Vagina (tissue), 2 donors: ENCODE measurements at regions not wholly inside any gene's neighbourhood (a gene's known extent, or its start where the extent isn't known, plus 50 kb on each side); places are given as distances from the start of the nearest gene placed in this dataset.
A peak's percentile ranks its signal among the peaks of the same experiment; 100 is the strongest.

Experiments used
- DNase-seq, 2 donors: peaks; one replicate each; pipeline ENCODE4 v3.0.0-alpha.2; 2017; ENCODE audit errors: extremely low spot score in 2 of 2
- H3K27ac ChIP-seq: fragments of 200-600 bp; sonication (generic); one replicate; pipeline ENCODE4 v1.5.1; 2019
- H3K27me3 ChIP-seq: fragments of 200-600 bp; sonication (generic); one replicate; pipeline ENCODE4 v1.5.1; 2019
- H3K36me3 ChIP-seq, 2 donors: fragments of 200-600 bp; sonication (generic); one replicate each; pipeline ENCODE4 v1.5.1; 2017 to 2019
- H3K4me1 ChIP-seq: fragments of 200-600 bp; sonication (generic); one replicate; pipeline ENCODE4 v1.5.1; 2019
- H3K4me3 ChIP-seq, 2 donors: fragments of 200-600 bp; sonication (generic); 1 replicate in 1 of 2; 2 replicates in 1 of 2; pipeline ENCODE4 v1.5.1; 2016 to 2019
- H3K9me3 ChIP-seq: fragments of 200-600 bp; sonication (generic); one replicate; pipeline ENCODE4 v1.5.1; 2019
- POLR2A ChIP-seq, 2 donors: fragments of 450-650 bp; IDR thresholded peaks; one replicate each; pipeline ENCODE4 v1.6.1; 2017; ENCODE audit warnings: antibody characterized with exemption in 2 of 2, mild to moderate bottlenecking in 2 of 2, moderate library complexity in 2 of 2
- POLR2AphosphoS5 ChIP-seq, 2 donors: sonication (generic); formaldehyde crosslinking; IDR thresholded peaks; one replicate each; pipeline ENCODE4 v1.9.0; 2017; ENCODE audit warnings: antibody characterized with exemption in 2 of 2, mild to moderate bottlenecking in 2 of 2, low read depth in 1 of 2; ENCODE audit not compliant: insufficient read depth in 1 of 2
- intact Hi-C: fragments of 100-400 bp; cut with DNase I; formaldehyde crosslinking; loops from one replicate; pipeline ENCODE4 v1.15.1; 2023
- TF ChIP-seq, protein P1 (sequence below), 3 experiments: fragments of 450-650 bp in 2 of 3; fragments of 200-600 bp in 1 of 3; sonication (generic) in 1 of 3; IDR thresholded peaks; one replicate each; pipeline ENCODE4 v1.5.1; 2017 to 2019; ENCODE audit warnings: antibody characterized with exemption in 3 of 3, mild to moderate bottlenecking in 2 of 3, moderate library complexity in 2 of 3

DNA sequence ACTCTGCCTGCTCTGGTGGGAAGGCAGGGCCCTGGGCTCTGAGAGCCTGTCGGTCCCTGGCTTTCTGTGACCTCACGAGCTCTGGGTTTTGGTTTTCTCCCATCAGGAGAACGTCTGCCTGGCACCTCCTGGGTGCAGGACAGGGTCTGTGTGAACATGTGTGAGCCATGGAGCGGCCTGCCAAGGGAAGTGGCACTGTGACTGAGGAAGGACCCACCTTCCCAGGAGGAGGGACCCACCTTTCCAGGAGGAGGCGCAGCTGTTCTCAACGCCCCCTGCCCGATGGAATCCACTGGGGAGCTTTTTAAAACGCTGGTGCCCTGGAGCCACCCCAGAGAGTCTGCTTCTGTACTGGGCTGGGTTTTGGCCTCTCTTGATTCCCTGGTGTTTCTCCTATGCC, 168.7 kb downstream of the GLI2 start:
- no peaks in the 10 kb centered on the region for H3K36me3 ChIP-seq
- H3K27ac ChIP-seq, result peak overlapping the region; percentile 59
- TF ChIP-seq POLR2AphosphoS5 (IDR thresholded peaks at IDR 0.05; ENCODE audit: insufficient read depth in 1 of 2, low read depth in 1 of 2) (no peak), POLR2A (IDR thresholded peaks at IDR 0.05) (no peak)
- TF ChIP-seq, protein P1, sequence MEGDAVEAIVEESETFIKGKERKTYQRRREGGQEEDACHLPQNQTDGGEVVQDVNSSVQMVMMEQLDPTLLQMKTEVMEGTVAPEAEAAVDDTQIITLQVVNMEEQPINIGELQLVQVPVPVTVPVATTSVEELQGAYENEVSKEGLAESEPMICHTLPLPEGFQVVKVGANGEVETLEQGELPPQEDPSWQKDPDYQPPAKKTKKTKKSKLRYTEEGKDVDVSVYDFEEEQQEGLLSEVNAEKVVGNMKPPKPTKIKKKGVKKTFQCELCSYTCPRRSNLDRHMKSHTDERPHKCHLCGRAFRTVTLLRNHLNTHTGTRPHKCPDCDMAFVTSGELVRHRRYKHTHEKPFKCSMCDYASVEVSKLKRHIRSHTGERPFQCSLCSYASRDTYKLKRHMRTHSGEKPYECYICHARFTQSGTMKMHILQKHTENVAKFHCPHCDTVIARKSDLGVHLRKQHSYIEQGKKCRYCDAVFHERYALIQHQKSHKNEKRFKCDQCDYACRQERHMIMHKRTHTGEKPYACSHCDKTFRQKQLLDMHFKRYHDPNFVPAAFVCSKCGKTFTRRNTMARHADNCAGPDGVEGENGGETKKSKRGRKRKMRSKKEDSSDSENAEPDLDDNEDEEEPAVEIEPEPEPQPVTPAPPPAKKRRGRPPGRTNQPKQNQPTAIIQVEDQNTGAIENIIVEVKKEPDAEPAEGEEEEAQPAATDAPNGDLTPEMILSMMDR (IDR thresholded peaks at IDR 0.05), result no peak
- intact Hi-C loops, result no loop called here
- no peaks in the 10 kb centered on the region for H3K9me3 ChIP-seq
- peaks cover 17% of the 10 kb centered on the region for H3K4me1 ChIP-seq
- DNase-seq, result no peak
- no peak overlapping the region for H3K4me3 ChIP-seq
- no peaks in the 10 kb centered on the region for H3K27me3 ChIP-seq

- H3K36me3 ChIP-seq, result no peaks in the 10 kb centered on the region
- DNase-seq, result no peak
- no peak overlapping the region for H3K4me3 ChIP-seq
- H3K9me3 ChIP-seq, result no peaks in the 10 kb centered on the region
- TF ChIP-seq POLR2A (IDR thresholded peaks at IDR 0.05) (no peak), POLR2AphosphoS5 (IDR thresholded peaks at IDR 0.05; ENCODE audit: insufficient read depth in 1 of 2, low read depth in 1 of 2) (no peak)
- TF ChIP-seq, protein P1 (IDR thresholded peaks at IDR 0.05), result no peak
- no peaks in the 10 kb centered on the region for H3K27me3 ChIP-seq
- H3K27ac ChIP-seq, result peak overlapping the region; percentile 61
- intact Hi-C loops, result no loop called here
- H3K4me1 ChIP-seq, result peaks cover 17% of the 10 kb centered on the region
These were observed 169.2 kb downstream of the GLI2 start for GRCh38 chr2:120904830-120905234.

GRCh38 chr2:120905298-120905697, 169.6 kb downstream of the GLI2 start:
- Histone ChIP-seq H3K27ac (peak overlapping the region; percentile 61), H3K36me3 (no peaks in the 10 kb centered on the region), H3K4me1 (peaks cover 17% of the 10 kb centered on the region), H3K27me3 (no peaks in the 10 kb centered on the region), H3K4me3 (no peak overlapping the region), H3K9me3 (no peaks in the 10 kb centered on the region)
- no peak for DNase-seq
- intact Hi-C loops, result no loop called here
- TF ChIP-seq, protein P1 (IDR thresholded peaks at IDR 0.05), result no peak
- TF ChIP-seq POLR2AphosphoS5 (IDR thresholded peaks at IDR 0.05; ENCODE audit: insufficient read depth in 1 of 2, low read depth in 1 of 2) (no peak), POLR2A (IDR thresholded peaks at IDR 0.05) (no peak)

GRCh38 chr2:120905824-120906571, 170.3 kb downstream of the GLI2 start:
- intact Hi-C loops, result loop anchor here (2.0 kb wide), 1 partner anchor 37 kb away; no protein-coding TSS in a partner anchor
- no peaks in the 10 kb centered on the region for H3K36me3 ChIP-seq
- no peaks in the 10 kb centered on the region for H3K27me3 ChIP-seq
- DNase-seq, result no peak
- no peaks in the 10 kb centered on the region for H3K9me3 ChIP-seq
- H3K4me3 ChIP-seq, result no peak overlapping the region
- H3K27ac ChIP-seq, result peak overlapping the region; percentile 61
- TF ChIP-seq POLR2AphosphoS5 (IDR thresholded peaks at IDR 0.05; ENCODE audit: insufficient read depth in 1 of 2, low read depth in 1 of 2), result no peak
- no peak for TF ChIP-seq POLR2A (IDR thresholded peaks at IDR 0.05)
- TF ChIP-seq, protein P1 (IDR thresholded peaks at IDR 0.05), result no peak
- H3K4me1 ChIP-seq, result peaks cover 19% of the 10 kb centered on the region

GRCh38 chr2:120906914-120907313, 171.2 kb downstream of the GLI2 start:
- no peak for TF ChIP-seq POLR2A (IDR thresholded peaks at IDR 0.05)
- TF ChIP-seq, protein P1 (IDR thresholded peaks at IDR 0.05), result no peak
- no peak for TF ChIP-seq POLR2AphosphoS5 (IDR thresholded peaks at IDR 0.05; ENCODE audit: insufficient read depth in 1 of 2, low read depth in 1 of 2)
- Histone ChIP-seq H3K27me3 (no peaks in the 10 kb centered on the region), H3K27ac (no peak overlapping the region), H3K4me1 (peaks cover 28% of the 10 kb centered on the region), H3K36me3 (no peaks in the 10 kb centered on the region), H3K9me3 (no peaks in the 10 kb centered on the region), H3K4me3 (no peak overlapping the region)
- intact Hi-C loops, result loop anchor here (2.0 kb wide), 1 partner anchor 38 kb away; no protein-coding TSS in a partner anchor
- no peak for DNase-seq
